Ectodermal cell (in vitro differentiated cells): ENCODE measurements at regions not wholly inside any gene's neighbourhood (a gene's known extent, or its start where the extent isn't known, plus 50 kb on each side); places are given as distances from the start of the nearest gene placed in this dataset.

Experiments
- H3K27ac ChIP-seq: 2 replicates; pipeline ENCODE4 v1.7.0; 2013; ENCODE audit warnings: mild to moderate bottlenecking, low read depth, low read length; ENCODE audit not compliant: insufficient read depth, poor library complexity, severe bottlenecking
- H3K27me3 ChIP-seq: 2 replicates; pipeline ENCODE4 v1.7.0; 2013; ENCODE audit warnings: mild to moderate bottlenecking, low read length; ENCODE audit not compliant: insufficient read depth, control insufficient read depth, poor library complexity, severe bottlenecking
- H3K36me3 ChIP-seq: one replicate; pipeline ENCODE4 v1.7.0; 2013; ENCODE audit warnings: low read length; ENCODE audit not compliant: control insufficient read depth, insufficient read depth
- H3K4me1 ChIP-seq: one replicate; pipeline ENCODE4 v1.7.0; 2013; ENCODE audit warnings: low read length; ENCODE audit not compliant: control insufficient read depth, insufficient read depth
- H3K4me3 ChIP-seq: 2 replicates; pipeline ENCODE4 v1.7.0; 2013; ENCODE audit warnings: low read depth, low read length, control low read depth; ENCODE audit not compliant: insufficient read depth
- H3K9me3 ChIP-seq: 2 replicates; pipeline ENCODE4 v1.7.0; 2013; ENCODE audit warnings: mild to moderate bottlenecking, low read length, moderate library complexity; ENCODE audit not compliant: control insufficient read depth
- WGBS, 2 experiments: methylation state at CpG; one replicate each; pipeline ENCODE4 v1.1.7; 2013; ENCODE audit warnings: missing lambda C conversion rate in 2 of 2; 5-methylcytosine and 5-hydroxymethylcytosine counted together

DNA sequence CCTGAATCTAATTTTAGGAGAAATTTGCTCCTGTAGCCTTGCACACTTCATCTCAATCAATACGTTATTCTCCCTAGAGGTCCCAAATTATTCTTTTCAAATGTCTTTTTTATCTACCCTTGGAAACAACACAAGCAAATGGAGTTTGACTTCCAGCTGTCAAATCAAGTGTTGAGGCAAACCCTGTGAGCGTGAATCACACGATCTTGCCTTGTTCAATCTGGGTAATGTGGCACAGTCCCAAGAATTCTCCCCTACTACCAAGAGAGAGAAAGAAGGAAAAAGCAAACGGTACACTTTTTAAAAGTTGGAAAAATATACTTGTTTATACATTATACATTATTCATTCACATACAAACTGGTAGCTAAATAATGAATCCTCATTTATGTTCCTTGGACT lies 2035.3 kb upstream of the CELF4 start:
- Histone ChIP-seq H3K4me3 (no peak overlapping the region), H3K36me3 (no peaks in the 10 kb centered on the region), H3K9me3 (no peaks in the 10 kb centered on the region), H3K27ac (no peak overlapping the region), H3K27me3 (no peaks in the 10 kb centered on the region), H3K4me1 (peaks cover 5% of the 10 kb centered on the region)
- WGBS, 2 experiments, result 84 to 98% methylated on average over 3 of the region's 4 CpGs

- Histone ChIP-seq H3K9me3 (no peaks in the 10 kb centered on the region), H3K27me3 (no peaks in the 10 kb centered on the region), H3K4me1 (peaks cover 5% of the 10 kb centered on the region), H3K27ac (no peak overlapping the region), H3K36me3 (no peaks in the 10 kb centered on the region), H3K4me3 (no peak overlapping the region)
- WGBS, 2 experiments, result 87 to 93% methylated on average over 1 to 2 of the region's 2 CpGs
Measured at GRCh38 chr18:39599251-39599650, 2033.7 kb upstream of the CELF4 start.

- Histone ChIP-seq H3K36me3 (no peaks in the 10 kb centered on the region), H3K27ac (no peak overlapping the region), H3K27me3 (no peaks in the 10 kb centered on the region), H3K4me3 (no peak overlapping the region), H3K4me1 (peaks cover 5% of the 10 kb centered on the region), H3K9me3 (no peaks in the 10 kb centered on the region)
- 93 to 97% methylated on average over 7 of the region's 7 CpGs for WGBS, 2 experiments
Measured at GRCh38 chr18:39596891-39597290, 2031.3 kb upstream of the CELF4 start.

GRCh38 chr18:39596221-39596620 lies 2030.6 kb upstream of the CELF4 start:
- Histone ChIP-seq H3K27me3 (no peaks in the 10 kb centered on the region), H3K27ac (no peak overlapping the region), H3K4me3 (no peak overlapping the region)

GRCh38 chr18:39594206-39594605 lies 2028.6 kb upstream of the CELF4 start:
- Histone ChIP-seq H3K36me3 (no peaks in the 10 kb centered on the region), H3K4me3 (no peak overlapping the region), H3K27me3 (no peaks in the 10 kb centered on the region), H3K9me3 (no peaks in the 10 kb centered on the region), H3K27ac (no peak overlapping the region), H3K4me1 (no peaks in the 10 kb centered on the region)

More at GRCh38 chr18:39596221-39596620, 2030.6 kb upstream of the CELF4 start:
- Histone ChIP-seq H3K4me1 (peaks cover 5% of the 10 kb centered on the region), H3K36me3 (no peaks in the 10 kb centered on the region), H3K9me3 (no peaks in the 10 kb centered on the region)

- Histone ChIP-seq H3K9me3 (no peaks in the 10 kb centered on the region), H3K4me3 (no peak overlapping the region), H3K27ac (no peak overlapping the region), H3K27me3 (no peaks in the 10 kb centered on the region), H3K36me3 (no peaks in the 10 kb centered on the region), H3K4me1 (no peaks in the 10 kb centered on the region)
Measured at GRCh38 chr18:39591649-39592048, 2026.1 kb upstream of the CELF4 start.

- no peaks in the 10 kb centered on the region for H3K9me3 ChIP-seq
- H3K27me3 ChIP-seq, result no peaks in the 10 kb centered on the region
- no peaks in the 10 kb centered on the region for H3K36me3 ChIP-seq
- no peak overlapping the region for H3K4me3 ChIP-seq
- H3K27ac ChIP-seq, result no peak overlapping the region
- no peaks in the 10 kb centered on the region for H3K4me1 ChIP-seq
Measured at GRCh38 chr18:39589496-39589895, 2023.9 kb upstream of the CELF4 start.

- H3K4me3 ChIP-seq, result no peak overlapping the region
Measured at GRCh38 chr18:39587586-39587985, 2022.0 kb upstream of the CELF4 start.

GRCh38 chr18:39586741-39587140 lies 2021.1 kb upstream of the CELF4 start:
- Histone ChIP-seq H3K36me3 (no peaks in the 10 kb centered on the region), H3K27me3 (no peaks in the 10 kb centered on the region), H3K4me3 (no peak overlapping the region), H3K9me3 (no peaks in the 10 kb centered on the region), H3K4me1 (no peaks in the 10 kb centered on the region), H3K27ac (no peak overlapping the region)
- 94 to 96% methylated on average over 5 of the region's 5 CpGs for WGBS, 2 experiments

More at GRCh38 chr18:39587586-39587985, 2022.0 kb upstream of the CELF4 start:
- Histone ChIP-seq H3K36me3 (no peaks in the 10 kb centered on the region), H3K4me1 (no peaks in the 10 kb centered on the region), H3K9me3 (no peaks in the 10 kb centered on the region), H3K27ac (no peak overlapping the region), H3K27me3 (no peaks in the 10 kb centered on the region)
- 100% methylated on average over 1 of the region's 1 CpG for WGBS, 2 experiments

DNA sequence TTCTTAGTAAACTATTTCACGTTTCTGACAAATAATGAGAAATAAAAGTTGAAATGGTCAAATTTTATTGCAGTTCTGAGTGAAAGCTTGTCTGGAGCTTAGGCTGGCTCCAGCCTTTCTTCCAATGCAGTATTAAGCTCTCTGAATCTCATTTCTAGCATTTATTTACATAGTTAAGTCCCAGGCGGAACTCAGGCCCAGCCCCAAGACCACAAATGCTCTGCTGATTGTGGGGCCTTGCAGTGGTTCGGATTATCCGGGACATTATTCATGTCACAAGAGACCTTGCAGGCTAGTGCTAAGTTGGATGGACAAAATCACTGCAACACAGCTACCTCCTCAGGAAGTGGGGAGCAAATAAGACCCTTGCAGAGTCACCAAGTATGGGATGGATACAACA lies 2009.3 kb upstream of the CELF4 start:
- H3K4me3 ChIP-seq, result no peak overlapping the region
- H3K4me1 ChIP-seq, result peaks cover 5% of the 10 kb centered on the region
- 84 to 93% methylated on average over 4 of the region's 4 CpGs for WGBS, 2 experiments
- no peaks in the 10 kb centered on the region for H3K9me3 ChIP-seq
- no peak overlapping the region for H3K27ac ChIP-seq
- H3K36me3 ChIP-seq, result no peaks in the 10 kb centered on the region
- H3K27me3 ChIP-seq, result no peaks in the 10 kb centered on the region

DNA sequence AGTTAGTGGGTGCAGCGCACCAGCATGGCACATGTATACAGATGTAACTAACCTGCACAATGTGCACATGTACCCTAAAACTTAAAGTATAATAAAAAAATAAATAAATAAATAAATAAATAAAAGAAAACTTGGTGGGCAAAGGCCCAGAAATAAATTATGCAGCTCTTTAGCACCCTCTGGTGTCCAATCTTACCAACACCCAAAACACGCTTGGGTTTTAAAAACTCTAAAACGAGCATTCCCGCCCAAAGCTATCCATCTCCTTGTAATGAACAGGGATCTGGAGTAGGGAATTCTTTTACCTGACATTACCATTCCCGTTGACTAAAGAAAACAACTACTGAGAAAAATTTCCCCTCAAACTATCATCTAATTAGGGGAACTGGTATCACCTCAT lies 2005.9 kb upstream of the CELF4 start:
- H3K27ac ChIP-seq, result no peak overlapping the region
- H3K9me3 ChIP-seq, result no peaks in the 10 kb centered on the region
- peaks cover 5% of the 10 kb centered on the region for H3K4me1 ChIP-seq
- WGBS, 2 experiments, result 82 to 83% methylated on average over 3 to 4 of the region's 5 CpGs
- no peaks in the 10 kb centered on the region for H3K27me3 ChIP-seq
- H3K4me3 ChIP-seq, result no peak overlapping the region
- no peaks in the 10 kb centered on the region for H3K36me3 ChIP-seq
